ENCODE measurements at regions not wholly inside any gene's neighbourhood (a gene's known extent, or its start where the extent isn't known, plus 50 kb on each side); places are given as distances from the start of the nearest gene placed in this dataset.

GRCh38 chr6:7053125-7053774, 54.5 kb upstream of the RREB1 start:
- no peak for TF ChIP-seq CTCF (IDR thresholded peaks at IDR 0.05)
- Histone ChIP-seq H3K9me3 (no peaks in the 10 kb centered on the region), H3K4me1 (peaks cover 0 to 20% (median 12%) of the 10 kb centered on the region in 4 donors), H3K27ac (peak overlapping the region; percentile 65 to 82 (median 76)), H3K36me3 (no peaks in the 10 kb centered on the region), H3K27me3 (no peaks in the 10 kb centered on the region), H3K4me3 (peak overlapping the region in 1 of 4 donors; percentile 79)
- WGBS, 2 donors = 44 to 56% methylated on average over 5 of the region's 5 CpGs
- no peak for DNase-seq
- intact Hi-C loops (cut with DNase I) = loop anchor here (5.0 kb wide), 1 partner anchor 189 kb away; no protein-coding TSS in a partner anchor

Small RNA genes lying in the stretch of these regions (small RNA-seq; reads per million reads assigned to genes)
- 0 reads per million in 3 donors for gene RN7SL554P
